ENCODE measurements at regions not wholly inside any gene's neighbourhood (a gene's known extent, or its start where the extent isn't known, plus 50 kb on each side); places are given as distances from the start of the nearest gene placed in this dataset.

DNA sequence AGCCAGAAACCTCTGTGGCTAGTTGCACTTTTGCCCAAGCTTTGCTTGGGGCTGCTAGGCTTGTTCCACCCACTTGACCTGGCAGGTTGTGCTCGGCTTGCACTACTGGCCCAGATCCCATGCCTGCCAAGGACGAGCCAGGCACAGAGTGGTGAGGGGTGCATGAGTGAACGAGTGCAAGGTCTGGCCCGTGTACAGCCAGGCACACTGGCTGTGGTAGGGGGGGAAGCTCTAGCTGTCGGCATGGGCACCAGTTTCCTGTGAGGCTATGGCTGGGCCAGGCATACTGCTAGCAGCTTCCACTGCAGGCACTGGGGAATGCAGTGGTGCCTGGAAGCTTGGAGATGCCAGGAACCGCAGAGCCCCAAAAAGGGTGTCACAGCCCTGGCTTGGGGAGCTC lies 210.4 kb downstream of the AKAIN1 start:
- H3K9me3 Mint-ChIP-seq, result peaks cover 11% of the 10 kb centered on the region
- H3K4me1 Mint-ChIP-seq, result peaks cover 7% of the 10 kb centered on the region
- no peak for DNase-seq (ENCODE audit: low read depth, low spot score)
- peaks cover 8% of the 10 kb centered on the region for H3K36me3 Mint-ChIP-seq (ENCODE audit: low read depth)
- TF ChIP-seq, protein P1, sequence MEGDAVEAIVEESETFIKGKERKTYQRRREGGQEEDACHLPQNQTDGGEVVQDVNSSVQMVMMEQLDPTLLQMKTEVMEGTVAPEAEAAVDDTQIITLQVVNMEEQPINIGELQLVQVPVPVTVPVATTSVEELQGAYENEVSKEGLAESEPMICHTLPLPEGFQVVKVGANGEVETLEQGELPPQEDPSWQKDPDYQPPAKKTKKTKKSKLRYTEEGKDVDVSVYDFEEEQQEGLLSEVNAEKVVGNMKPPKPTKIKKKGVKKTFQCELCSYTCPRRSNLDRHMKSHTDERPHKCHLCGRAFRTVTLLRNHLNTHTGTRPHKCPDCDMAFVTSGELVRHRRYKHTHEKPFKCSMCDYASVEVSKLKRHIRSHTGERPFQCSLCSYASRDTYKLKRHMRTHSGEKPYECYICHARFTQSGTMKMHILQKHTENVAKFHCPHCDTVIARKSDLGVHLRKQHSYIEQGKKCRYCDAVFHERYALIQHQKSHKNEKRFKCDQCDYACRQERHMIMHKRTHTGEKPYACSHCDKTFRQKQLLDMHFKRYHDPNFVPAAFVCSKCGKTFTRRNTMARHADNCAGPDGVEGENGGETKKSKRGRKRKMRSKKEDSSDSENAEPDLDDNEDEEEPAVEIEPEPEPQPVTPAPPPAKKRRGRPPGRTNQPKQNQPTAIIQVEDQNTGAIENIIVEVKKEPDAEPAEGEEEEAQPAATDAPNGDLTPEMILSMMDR (conservative IDR thresholded peaks at IDR 0.05), result no peak
- no peak overlapping the region for H3K27ac Mint-ChIP-seq (ENCODE audit: unreplicated experiment)
- H3K4me3 Mint-ChIP-seq, result no peak overlapping the region
- H3K27me3 Mint-ChIP-seq (ENCODE audit: low read depth), result no peaks in the 10 kb centered on the region

DNA sequence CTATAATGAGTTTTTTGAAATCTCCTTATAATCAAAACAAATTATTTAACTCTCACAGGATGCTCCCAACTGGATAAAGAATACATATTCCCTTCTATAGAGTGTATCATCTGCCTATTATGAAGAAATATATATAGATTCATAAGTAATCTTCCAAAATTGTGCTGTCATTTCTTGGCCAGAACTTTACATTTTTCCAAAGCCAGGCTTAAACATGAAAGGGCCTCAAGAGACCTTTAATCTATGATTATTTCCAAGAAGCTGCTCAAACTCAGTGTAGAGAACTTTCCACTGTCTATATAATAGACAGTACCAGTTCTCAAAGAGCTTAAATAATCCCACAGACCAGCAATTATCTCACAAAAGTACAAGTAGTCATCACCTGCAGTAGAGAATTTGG lies 211.0 kb downstream of the AKAIN1 start:
- H3K27me3 Mint-ChIP-seq (ENCODE audit: low read depth), result no peaks in the 10 kb centered on the region
- TF ChIP-seq, protein P1 (conservative IDR thresholded peaks at IDR 0.05), result no peak

DNA sequence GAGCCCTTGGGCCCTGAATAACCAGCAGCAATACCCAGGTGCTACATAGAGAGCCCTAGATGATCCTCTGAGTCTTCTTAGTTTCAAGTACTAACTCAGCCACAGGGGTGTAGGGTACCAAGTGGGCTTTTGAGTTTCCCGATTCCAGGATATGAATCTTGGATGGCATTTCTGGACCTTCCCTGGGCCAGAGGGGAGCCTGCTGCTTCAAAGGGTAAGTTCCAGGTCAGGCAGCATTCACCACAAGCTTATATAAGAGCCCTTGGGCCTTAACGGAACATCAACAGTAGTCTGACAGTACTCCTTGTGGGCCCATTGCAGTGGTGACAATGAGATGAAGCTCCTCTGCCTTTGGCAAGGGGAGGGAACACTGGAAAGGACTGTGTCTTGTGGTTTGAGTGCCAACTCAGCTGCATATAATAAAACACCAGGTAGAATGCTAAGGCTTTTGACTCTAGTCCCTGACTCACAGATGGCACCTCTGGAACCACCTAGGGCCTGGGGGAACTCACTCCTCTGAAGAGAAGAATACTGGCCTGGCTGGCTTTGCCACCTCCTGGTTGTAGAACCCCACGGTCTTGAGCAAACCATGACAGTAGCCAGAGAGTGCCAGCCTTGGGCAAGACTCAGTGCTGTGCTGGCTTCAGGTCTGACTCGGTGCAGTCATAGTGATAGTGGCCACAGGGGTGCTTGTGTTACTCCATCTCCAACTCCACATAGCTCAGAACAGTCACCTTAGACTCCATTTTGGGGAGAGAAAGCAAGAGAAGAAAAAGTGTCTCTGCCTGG lies 235.7 kb downstream of the AKAIN1 start:
- H3K9me3 Mint-ChIP-seq, result peaks cover 20% of the 10 kb centered on the region
- TF ChIP-seq, protein P1 (conservative IDR thresholded peaks at IDR 0.05), result no peak
- H3K27ac Mint-ChIP-seq (ENCODE audit: unreplicated experiment), result no peak overlapping the region
- H3K36me3 Mint-ChIP-seq (ENCODE audit: low read depth), result peaks cover 8% of the 10 kb centered on the region
- no peaks in the 10 kb centered on the region for H3K4me1 Mint-ChIP-seq
- no peak for DNase-seq (ENCODE audit: low read depth, low spot score)
- no peak overlapping the region for H3K4me3 Mint-ChIP-seq
- H3K27me3 Mint-ChIP-seq (ENCODE audit: low read depth), result peaks cover 5% of the 10 kb centered on the region

More for the DNA sequence above, 211.0 kb downstream of the AKAIN1 start:
- no peak overlapping the region for H3K27ac Mint-ChIP-seq (ENCODE audit: unreplicated experiment)
- H3K4me1 Mint-ChIP-seq, result peaks cover 7% of the 10 kb centered on the region
- peaks cover 14% of the 10 kb centered on the region for H3K9me3 Mint-ChIP-seq
- no peak overlapping the region for H3K4me3 Mint-ChIP-seq
- no peak for DNase-seq (ENCODE audit: low read depth, low spot score)
- peaks cover 8% of the 10 kb centered on the region for H3K36me3 Mint-ChIP-seq (ENCODE audit: low read depth)

DNA sequence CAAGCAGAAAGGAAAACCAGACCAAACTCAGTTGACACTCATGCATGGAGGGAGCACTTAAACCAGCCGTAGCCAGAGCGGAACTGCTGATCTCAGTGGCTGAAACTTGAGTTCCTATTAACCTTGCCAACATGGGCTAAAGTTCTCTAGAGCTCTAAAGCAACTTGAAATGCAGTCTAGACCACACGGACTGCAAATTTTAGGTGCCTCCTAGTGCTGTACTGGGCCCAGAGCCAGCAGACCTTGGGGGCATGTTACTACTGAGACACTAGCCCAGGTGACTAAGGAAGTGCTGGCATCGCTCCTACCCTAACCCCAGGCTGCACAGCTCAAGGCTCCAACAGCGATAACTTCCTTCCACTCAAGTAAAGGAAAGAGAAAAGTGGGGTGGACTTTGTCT lies 236.5 kb downstream of the AKAIN1 start:
- TF ChIP-seq, protein P1 (conservative IDR thresholded peaks at IDR 0.05), result no peak
- Mint-ChIP-seq H3K4me3 (no peak overlapping the region), H3K27me3 (ENCODE audit: low read depth) (peaks cover 5% of the 10 kb centered on the region), H3K4me1 (no peaks in the 10 kb centered on the region), H3K9me3 (peaks cover 17% of the 10 kb centered on the region), H3K36me3 (ENCODE audit: low read depth) (peaks cover 8% of the 10 kb centered on the region), H3K27ac (ENCODE audit: unreplicated experiment) (no peak overlapping the region)
- no peak for DNase-seq (ENCODE audit: low read depth, low spot score)

DNA sequence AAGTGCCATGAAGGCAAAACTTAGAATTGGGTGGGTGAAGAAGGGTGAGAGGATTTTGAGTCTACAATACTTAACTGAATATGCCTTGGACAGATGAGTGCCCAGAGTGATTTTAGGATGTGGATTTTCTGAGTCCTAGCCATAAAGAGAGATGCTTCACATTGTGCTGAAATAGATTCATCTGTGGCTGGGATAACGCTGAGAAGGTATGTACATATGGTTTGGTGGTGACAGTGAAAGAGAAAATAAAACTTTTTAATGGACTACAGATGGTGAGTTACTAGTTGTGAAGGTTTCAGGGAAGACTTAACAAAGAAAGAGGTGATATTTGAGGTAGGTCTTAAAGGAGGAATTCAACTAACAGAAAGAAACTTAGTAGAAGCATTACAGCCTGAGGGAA lies 265.8 kb downstream of the AKAIN1 start:
- DNase-seq (ENCODE audit: low read depth, low spot score), result no peak
- H3K4me3 Mint-ChIP-seq, result no peak overlapping the region
- H3K27me3 Mint-ChIP-seq (ENCODE audit: low read depth), result no peaks in the 10 kb centered on the region
- TF ChIP-seq, protein P1 (conservative IDR thresholded peaks at IDR 0.05), result no peak
- peaks cover 2% of the 10 kb centered on the region for H3K36me3 Mint-ChIP-seq (ENCODE audit: low read depth)
- H3K4me1 Mint-ChIP-seq, result no peaks in the 10 kb centered on the region
- H3K9me3 Mint-ChIP-seq, result peaks cover 6% of the 10 kb centered on the region
- no peak overlapping the region for H3K27ac Mint-ChIP-seq (ENCODE audit: unreplicated experiment)
